Smooth muscle cell (in vitro differentiated cells): ENCODE measurements at regions not wholly inside any gene's neighbourhood (a gene's known extent, or its start where the extent isn't known, plus 50 kb on each side); places are given as distances from the start of the nearest gene placed in this dataset.

Source experiments
- DNase-seq: peaks from one replicate; lab custom pipeline; 2025; ENCODE audit not compliant: unreplicated experiment; lab: John Stamatoyannopoulos, UW
- H2AFZ ChIP-seq: fragments of 200-600 bp; sonication (generic); 2 replicates; pipeline ENCODE4 v1.6.0; 2016; ENCODE audit warnings: antibody characterized with exemption, low read depth, mild to moderate bottlenecking
- H3F3A ChIP-seq: fragments of 200-600 bp; sonication (generic); 2 replicates; pipeline ENCODE4 v1.6.0; 2017; ENCODE audit warnings: antibody characterized with exemption, low read depth
- H3K27ac ChIP-seq: fragments of 200-600 bp; sonication (generic); 2 replicates; pipeline ENCODE4 v1.5.1; 2016; ENCODE audit warnings: low read depth, mild to moderate bottlenecking
- H3K27me3 ChIP-seq: fragments of 200-600 bp; sonication (generic); 2 replicates; pipeline ENCODE4 v1.6.1; 2016; ENCODE audit warnings: low read depth, mild to moderate bottlenecking
- H3K36me3 ChIP-seq: fragments of 200-600 bp; sonication (generic); 2 replicates; pipeline ENCODE4 v1.5.1; 2016; ENCODE audit warnings: low read depth
- H3K4me1 ChIP-seq: fragments of 200-600 bp; sonication (generic); 2 replicates; pipeline ENCODE4 v1.5.1; 2016; ENCODE audit warnings: low read depth
- H3K4me2 ChIP-seq: fragments of 200-600 bp; sonication (generic); 2 replicates; pipeline ENCODE4 v1.6.0; 2016; ENCODE audit warnings: mild to moderate bottlenecking
- H3K4me3 ChIP-seq: fragments of 200-600 bp; sonication (generic); 2 replicates; pipeline ENCODE4 v1.5.1; 2016; ENCODE audit warnings: mild to moderate bottlenecking
- H3K79me2 ChIP-seq: fragments of 200-600 bp; sonication (generic); 2 replicates; pipeline ENCODE4 v1.6.0; 2016; ENCODE audit warnings: low read depth, mild to moderate bottlenecking
- H3K9ac ChIP-seq: fragments of 200-600 bp; sonication (generic); 2 replicates; pipeline ENCODE4 v1.6.0; 2016; ENCODE audit warnings: low read depth
- H3K9me3 ChIP-seq: fragments of 200-600 bp; sonication (generic); replicated peaks from 2 replicates; pipeline ENCODE4 v1.5.1; 2016; ENCODE audit warnings: low read depth
- H4K20me1 ChIP-seq: fragments of 200-600 bp; sonication (generic); 2 replicates; pipeline ENCODE4 v1.6.0; 2016; ENCODE audit warnings: low read depth
- CTCF ChIP-seq: fragments of 200-600 bp; sonication (generic); IDR thresholded peaks from 2 replicates; pipeline ENCODE4 v1.5.1; 2017; ENCODE audit warnings: borderline replicate concordance, mild to moderate bottlenecking, antibody characterized with exemption; ENCODE audit not compliant: insufficient read depth, poor library complexity, severe bottlenecking
- WGBS: methylation state at CpG from one replicate; pipeline ENCODE4 v1.1.7; 2016; ENCODE audit warnings: low lambda C conversion rate; 5-methylcytosine and 5-hydroxymethylcytosine counted together

- Histone ChIP-seq H3K4me3 (no peak overlapping the region), H3K9me3 (no peaks in the 10 kb centered on the region), H3K36me3 (no peaks in the 10 kb centered on the region), H3K79me2 (no peaks in the 10 kb centered on the region), H2AFZ (no peak overlapping the region), H3K4me2 (no peak overlapping the region), H4K20me1 (no peaks in the 10 kb centered on the region), H3K4me1 (peaks cover 14% of the 10 kb centered on the region), H3K27me3 (peaks cover 18% of the 10 kb centered on the region), H3K27ac (no peak overlapping the region), H3K9ac (no peak overlapping the region), H3F3A (peaks cover 6% of the 10 kb centered on the region)
- no peak for DNase-seq
- TF ChIP-seq CTCF, result no peak
Measured at GRCh38 chr20:52267418-52267817, 75.8 kb upstream of the ZFP64 start.

DNA sequence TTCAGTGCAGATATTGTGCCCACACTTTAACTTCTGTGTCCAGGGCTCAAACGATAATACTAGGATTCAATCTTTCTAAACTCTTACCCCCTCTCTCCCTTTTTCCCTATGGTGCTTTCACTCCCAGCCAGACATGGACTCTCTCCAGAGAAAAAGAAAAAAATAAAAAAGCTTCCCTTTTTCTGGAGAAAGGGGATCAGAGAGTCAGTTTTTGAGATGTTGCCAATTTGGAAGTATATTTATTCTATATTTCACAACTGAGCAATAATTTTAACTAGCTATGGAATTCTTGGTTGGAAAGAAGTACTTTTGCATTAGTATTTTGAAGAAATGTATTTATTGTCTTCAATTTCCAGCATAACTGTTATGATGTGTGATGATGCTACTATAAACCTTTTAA lies 72.2 kb upstream of the ZFP64 start:
- Histone ChIP-seq H3K36me3 (no peaks in the 10 kb centered on the region), H2AFZ (no peak overlapping the region), H3K27me3 (peaks cover 21% of the 10 kb centered on the region), H3K9ac (no peak overlapping the region), H3K4me1 (no peaks in the 10 kb centered on the region), H3F3A (no peaks in the 10 kb centered on the region), H3K9me3 (no peaks in the 10 kb centered on the region), H3K4me3 (no peak overlapping the region), H3K4me2 (no peak overlapping the region), H3K79me2 (no peaks in the 10 kb centered on the region), H3K27ac (no peak overlapping the region), H4K20me1 (no peaks in the 10 kb centered on the region)
- WGBS, result 94% methylated on average over 1 of the region's 1 CpG
- TF ChIP-seq CTCF, result no peak
- no peak for DNase-seq

GRCh38 chr20:52261792-52262191 lies 70.2 kb upstream of the ZFP64 start:
- H3K4me2 ChIP-seq, result no peak overlapping the region
- H3K9me3 ChIP-seq, result no peaks in the 10 kb centered on the region
- no peak for TF ChIP-seq CTCF
- H2AFZ ChIP-seq, result no peak overlapping the region
- no peak for DNase-seq
- H3K9ac ChIP-seq, result no peak overlapping the region
- H3F3A ChIP-seq, result no peaks in the 10 kb centered on the region
- peaks cover 21% of the 10 kb centered on the region for H3K27me3 ChIP-seq
- no peaks in the 10 kb centered on the region for H4K20me1 ChIP-seq
- H3K79me2 ChIP-seq, result no peaks in the 10 kb centered on the region
- no peak overlapping the region for H3K27ac ChIP-seq
- H3K4me1 ChIP-seq, result no peaks in the 10 kb centered on the region
- H3K4me3 ChIP-seq, result no peak overlapping the region
- no peaks in the 10 kb centered on the region for H3K36me3 ChIP-seq

- Histone ChIP-seq H3K9me3 (no peaks in the 10 kb centered on the region), H3K27me3 (peaks cover 20% of the 10 kb centered on the region), H3K4me1 (no peaks in the 10 kb centered on the region), H3K36me3 (no peaks in the 10 kb centered on the region), H4K20me1 (no peaks in the 10 kb centered on the region), H3K4me2 (no peak overlapping the region), H3K9ac (no peak overlapping the region), H2AFZ (no peak overlapping the region), H3F3A (no peaks in the 10 kb centered on the region), H3K27ac (no peak overlapping the region), H3K79me2 (no peaks in the 10 kb centered on the region), H3K4me3 (no peak overlapping the region)
- no peak for DNase-seq
- 25% methylated on average over 2 of the region's 2 CpGs for WGBS
- no peak for TF ChIP-seq CTCF
Measured at GRCh38 chr20:52259295-52259694, 67.7 kb upstream of the ZFP64 start.
